ENCODE measurements at regions not wholly inside any gene's neighbourhood (a gene's known extent, or its start where the extent isn't known, plus 50 kb on each side); places are given as distances from the start of the nearest gene placed in this dataset.
A peak's percentile ranks its signal among the peaks of the same experiment; 100 is the strongest.

- Histone ChIP-seq H3K4me1 (ENCODE audit: control insufficient read depth in 1 of 2, insufficient read depth in 2 of 2, low read length in 2 of 2) (peaks cover 13 to 24% of the 10 kb centered on the region in 2 experiments), H3K4ac (ENCODE audit: low read depth, low read length) (peak overlapping the region; percentile 8), H3K18ac (ENCODE audit: low read length) (peak overlapping the region; percentile 4), H3K14ac (ENCODE audit: low read length) (peak overlapping the region; percentile 4), H3K36me3 (ENCODE audit: control insufficient read depth in 1 of 2, insufficient read depth in 2 of 2, low read length in 2 of 2) (no peaks in the 10 kb centered on the region), H2BK5ac (ENCODE audit: low read depth, low read length, poor library complexity) (peak overlapping the region; percentile 54), H2BK12ac (ENCODE audit: low read length) (peak overlapping the region; percentile 9), H3K9me3 (ENCODE audit: insufficient read depth, low read depth, low read length) (no peaks in the 10 kb centered on the region), H2BK120ac (ENCODE audit: insufficient read depth, low read length, poor library complexity) (peak overlapping the region; percentile 18), H3K79me1 (ENCODE audit: low read length) (peaks cover 40% of the 10 kb centered on the region), H2AFZ (ENCODE audit: insufficient read depth, low read length, poor library complexity) (no peak overlapping the region), H3K27ac (ENCODE audit: low read depth, low read length) (no peak overlapping the region), H3K79me2 (ENCODE audit: control insufficient read depth, insufficient read depth, low read length, poor library complexity) (peaks cover 7% of the 10 kb centered on the region), H3K23ac (ENCODE audit: low read length) (no peak overlapping the region), H4K12ac (ENCODE audit: low read depth, low read length) (no peak overlapping the region), H3K9ac (ENCODE audit: low read length) (no peak overlapping the region), H3K27me3 (ENCODE audit: insufficient read depth, low read length) (no peaks in the 10 kb centered on the region), H4K8ac (ENCODE audit: low read depth, low read length) (no peak overlapping the region), H4K91ac (ENCODE audit: low read depth, low read length) (peak overlapping the region; percentile 36), H3K4me3 (ENCODE audit: low read depth, low read length) (no peak overlapping the region), H3K4me2 (ENCODE audit: low read length) (no peak overlapping the region), H2AK5ac (ENCODE audit: low read length) (peak overlapping the region; percentile 87)
- no CpG with 5 or more reads among the region's 5 CpGs for WGBS (ENCODE audit: extremely low coverage, insufficient coverage, insufficient read length)
- no peak for DNase-seq
Observed at GRCh38 chr13:40338217-40338616, 328.2 kb downstream of the FOXO1 start.

GRCh38 chr13:40340368-40341095, 325.9 kb downstream of the FOXO1 start:
- peaks cover 36% of the 10 kb centered on the region for H3K79me1 ChIP-seq (ENCODE audit: low read length)
- peak overlapping the region; percentile 88 for H2BK12ac ChIP-seq (ENCODE audit: low read length)
- H4K8ac ChIP-seq (ENCODE audit: low read depth, low read length): peak overlapping the region; percentile 57
- peak; percentile 21 to 38 for DNase-seq
- peak overlapping the region; percentile 87 for H4K91ac ChIP-seq (ENCODE audit: low read depth, low read length)
- H3K4me3 ChIP-seq (ENCODE audit: low read depth, low read length): no peak overlapping the region
- peak overlapping the region; percentile 86 for H3K27ac ChIP-seq (ENCODE audit: low read depth, low read length)
- peak overlapping the region; percentile 73 for H2AK5ac ChIP-seq (ENCODE audit: low read length)
- H3K23ac ChIP-seq (ENCODE audit: low read length): no peak overlapping the region
- WGBS (ENCODE audit: extremely low coverage, insufficient coverage, insufficient read length): no CpG with 5 or more reads among the region's 6 CpGs
- peak overlapping the region; percentile 91 for H2BK120ac ChIP-seq (ENCODE audit: insufficient read depth, low read length, poor library complexity)
- H2AFZ ChIP-seq (ENCODE audit: insufficient read depth, low read length, poor library complexity): no peak overlapping the region
- H3K27me3 ChIP-seq (ENCODE audit: insufficient read depth, low read length): no peaks in the 10 kb centered on the region
- peak overlapping the region; percentile 13 for H3K4me2 ChIP-seq (ENCODE audit: low read length)
- H3K36me3 ChIP-seq (ENCODE audit: control insufficient read depth in 1 of 2, insufficient read depth in 2 of 2, low read length in 2 of 2): no peaks in the 10 kb centered on the region
- no peak overlapping the region for H3K9ac ChIP-seq (ENCODE audit: low read length)
- peaks cover 10 to 21% of the 10 kb centered on the region in 2 experiments for H3K4me1 ChIP-seq (ENCODE audit: control insufficient read depth in 1 of 2, insufficient read depth in 2 of 2, low read length in 2 of 2)
- H3K4ac ChIP-seq (ENCODE audit: low read depth, low read length): peak overlapping the region; percentile 24
- peak overlapping the region; percentile 81 for H3K18ac ChIP-seq (ENCODE audit: low read length)
- no peaks in the 10 kb centered on the region for H3K9me3 ChIP-seq (ENCODE audit: insufficient read depth, low read depth, low read length)
- H4K12ac ChIP-seq (ENCODE audit: low read depth, low read length): no peak overlapping the region
- H2BK5ac ChIP-seq (ENCODE audit: low read depth, low read length, poor library complexity): peak overlapping the region; percentile 95
- H3K79me2 ChIP-seq (ENCODE audit: control insufficient read depth, insufficient read depth, low read length, poor library complexity): peaks cover 7% of the 10 kb centered on the region
- peak overlapping the region; percentile 83 for H3K14ac ChIP-seq (ENCODE audit: low read length)

GRCh38 chr13:40341096-40341471, 325.4 kb downstream of the FOXO1 start:
- H4K8ac ChIP-seq (ENCODE audit: low read depth, low read length): no peak overlapping the region
- no CpG with 5 or more reads among the region's 1 CpG for WGBS (ENCODE audit: extremely low coverage, insufficient coverage, insufficient read length)
- H3K9ac ChIP-seq (ENCODE audit: low read length): no peak overlapping the region
- peaks cover 7% of the 10 kb centered on the region for H3K79me2 ChIP-seq (ENCODE audit: control insufficient read depth, insufficient read depth, low read length, poor library complexity)
- no peaks in the 10 kb centered on the region for H3K9me3 ChIP-seq (ENCODE audit: insufficient read depth, low read depth, low read length)
- H2AFZ ChIP-seq (ENCODE audit: insufficient read depth, low read length, poor library complexity): no peak overlapping the region
- no peak overlapping the region for H2BK5ac ChIP-seq (ENCODE audit: low read depth, low read length, poor library complexity)
- peak overlapping the region; percentile 86 for H3K27ac ChIP-seq (ENCODE audit: low read depth, low read length)
- no peak overlapping the region for H3K18ac ChIP-seq (ENCODE audit: low read length)
- no peak overlapping the region for H2BK120ac ChIP-seq (ENCODE audit: insufficient read depth, low read length, poor library complexity)
- H4K12ac ChIP-seq (ENCODE audit: low read depth, low read length): no peak overlapping the region
- peaks cover 38% of the 10 kb centered on the region for H3K79me1 ChIP-seq (ENCODE audit: low read length)
- H2AK5ac ChIP-seq (ENCODE audit: low read length): no peak overlapping the region
- H3K4me2 ChIP-seq (ENCODE audit: low read length): no peak overlapping the region
- no peak overlapping the region for H3K23ac ChIP-seq (ENCODE audit: low read length)
- no peak overlapping the region for H3K14ac ChIP-seq (ENCODE audit: low read length)
- DNase-seq: peak in 1 of 2 donors; percentile 46
- no peak overlapping the region for H2BK12ac ChIP-seq (ENCODE audit: low read length)
- no peak overlapping the region for H3K4me3 ChIP-seq (ENCODE audit: low read depth, low read length)
- H3K27me3 ChIP-seq (ENCODE audit: insufficient read depth, low read length): no peaks in the 10 kb centered on the region
- H4K91ac ChIP-seq (ENCODE audit: low read depth, low read length): no peak overlapping the region
- H3K4ac ChIP-seq (ENCODE audit: low read depth, low read length): no peak overlapping the region
- H3K4me1 ChIP-seq (ENCODE audit: control insufficient read depth in 1 of 2, insufficient read depth in 2 of 2, low read length in 2 of 2): peaks cover 12 to 21% of the 10 kb centered on the region in 2 experiments
- no peaks in the 10 kb centered on the region for H3K36me3 ChIP-seq (ENCODE audit: control insufficient read depth in 1 of 2, insufficient read depth in 2 of 2, low read length in 2 of 2)

- H3K9me3 ChIP-seq (ENCODE audit: insufficient read depth, low read depth, low read length): no peaks in the 10 kb centered on the region
- H4K12ac ChIP-seq (ENCODE audit: low read depth, low read length): no peak overlapping the region
- peaks cover 35% of the 10 kb centered on the region for H3K79me1 ChIP-seq (ENCODE audit: low read length)
- peak overlapping the region; percentile 89 for H3K18ac ChIP-seq (ENCODE audit: low read length)
- H3K4me1 ChIP-seq (ENCODE audit: control insufficient read depth in 1 of 2, insufficient read depth in 2 of 2, low read length in 2 of 2): peaks cover 10 to 18% of the 10 kb centered on the region in 2 experiments
- peak overlapping the region; percentile 98 for H3K27ac ChIP-seq (ENCODE audit: low read depth, low read length)
- peak overlapping the region; percentile 94 for H4K91ac ChIP-seq (ENCODE audit: low read depth, low read length)
- no peak for DNase-seq
- H3K14ac ChIP-seq (ENCODE audit: low read length): peak overlapping the region; percentile 91
- no CpG with 5 or more reads among the region's 3 CpGs for WGBS (ENCODE audit: extremely low coverage, insufficient coverage, insufficient read length)
- no peak overlapping the region for H3K9ac ChIP-seq (ENCODE audit: low read length)
- H3K79me2 ChIP-seq (ENCODE audit: control insufficient read depth, insufficient read depth, low read length, poor library complexity): peaks cover 7% of the 10 kb centered on the region
- no peak overlapping the region for H3K23ac ChIP-seq (ENCODE audit: low read length)
- peak overlapping the region; percentile 97 for H2BK12ac ChIP-seq (ENCODE audit: low read length)
- peak overlapping the region; percentile 93 for H2BK5ac ChIP-seq (ENCODE audit: low read depth, low read length, poor library complexity)
- H2BK120ac ChIP-seq (ENCODE audit: insufficient read depth, low read length, poor library complexity): peak overlapping the region; percentile 98
- H3K4ac ChIP-seq (ENCODE audit: low read depth, low read length): peak overlapping the region; percentile 47
- no peak overlapping the region for H3K4me3 ChIP-seq (ENCODE audit: low read depth, low read length)
- no peaks in the 10 kb centered on the region for H3K36me3 ChIP-seq (ENCODE audit: control insufficient read depth in 1 of 2, insufficient read depth in 2 of 2, low read length in 2 of 2)
- peak overlapping the region; percentile 49 for H3K4me2 ChIP-seq (ENCODE audit: low read length)
- no peaks in the 10 kb centered on the region for H3K27me3 ChIP-seq (ENCODE audit: insufficient read depth, low read length)
- H2AFZ ChIP-seq (ENCODE audit: insufficient read depth, low read length, poor library complexity): no peak overlapping the region
- peak overlapping the region; percentile 32 for H4K8ac ChIP-seq (ENCODE audit: low read depth, low read length)
- peak overlapping the region; percentile 67 for H2AK5ac ChIP-seq (ENCODE audit: low read length)
Observed at GRCh38 chr13:40341501-40341900, 324.9 kb downstream of the FOXO1 start.

Measured in trophoblast cell (in vitro differentiated cells and primary cell).